ENCODE measurements at regions not wholly inside any gene's neighbourhood (a gene's known extent, or its start where the extent isn't known, plus 50 kb on each side); places are given as distances from the start of the nearest gene placed in this dataset.
"Not testable (repeated sequence)": the region's sequence is repeated elsewhere in the genome, so short reads cannot be mapped to it uniquely, and the experiment has no call there.

DNA sequence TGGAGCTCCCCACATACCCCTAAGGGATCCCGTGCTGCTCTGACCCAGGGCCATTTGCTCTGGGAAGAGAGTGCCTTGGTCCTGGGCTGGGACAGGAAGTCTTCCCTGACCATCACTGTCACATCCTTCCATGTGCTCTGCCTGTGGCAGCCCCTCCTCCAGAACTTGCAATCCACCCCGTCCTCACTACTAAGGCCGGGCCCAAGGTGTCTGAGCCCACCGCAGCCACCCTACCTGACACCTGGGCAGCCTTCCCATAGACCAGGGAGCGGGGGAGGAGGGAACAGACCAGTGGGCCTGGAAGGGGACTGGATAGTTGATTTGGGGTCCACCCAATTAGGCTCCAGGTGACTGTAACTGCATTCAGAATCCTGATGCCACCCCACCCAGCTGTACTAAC, 117.5 kb upstream of the CRHR1 start:
- Histone ChIP-seq H3K4me3 (ENCODE audit: low read depth, low read length) (no peak overlapping the region), H3K27ac (peak overlapping the region; percentile 56; the same call in 1 of the 2 replicates), H3K36me3 (no peaks in the 10 kb centered on the region), H3K9me3 (ENCODE audit: severe bottlenecking) (peaks cover 3% of the 10 kb centered on the region), H3K27me3 (ENCODE audit: insufficient read depth, low read depth, severe bottlenecking) (no peaks in the 10 kb centered on the region)
- TF ChIP-seq, protein P1, sequence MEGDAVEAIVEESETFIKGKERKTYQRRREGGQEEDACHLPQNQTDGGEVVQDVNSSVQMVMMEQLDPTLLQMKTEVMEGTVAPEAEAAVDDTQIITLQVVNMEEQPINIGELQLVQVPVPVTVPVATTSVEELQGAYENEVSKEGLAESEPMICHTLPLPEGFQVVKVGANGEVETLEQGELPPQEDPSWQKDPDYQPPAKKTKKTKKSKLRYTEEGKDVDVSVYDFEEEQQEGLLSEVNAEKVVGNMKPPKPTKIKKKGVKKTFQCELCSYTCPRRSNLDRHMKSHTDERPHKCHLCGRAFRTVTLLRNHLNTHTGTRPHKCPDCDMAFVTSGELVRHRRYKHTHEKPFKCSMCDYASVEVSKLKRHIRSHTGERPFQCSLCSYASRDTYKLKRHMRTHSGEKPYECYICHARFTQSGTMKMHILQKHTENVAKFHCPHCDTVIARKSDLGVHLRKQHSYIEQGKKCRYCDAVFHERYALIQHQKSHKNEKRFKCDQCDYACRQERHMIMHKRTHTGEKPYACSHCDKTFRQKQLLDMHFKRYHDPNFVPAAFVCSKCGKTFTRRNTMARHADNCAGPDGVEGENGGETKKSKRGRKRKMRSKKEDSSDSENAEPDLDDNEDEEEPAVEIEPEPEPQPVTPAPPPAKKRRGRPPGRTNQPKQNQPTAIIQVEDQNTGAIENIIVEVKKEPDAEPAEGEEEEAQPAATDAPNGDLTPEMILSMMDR (IDR thresholded peaks at IDR 0.05; ENCODE audit: low read depth, low read length) = no peak
- no peak for DNase-seq

DNA sequence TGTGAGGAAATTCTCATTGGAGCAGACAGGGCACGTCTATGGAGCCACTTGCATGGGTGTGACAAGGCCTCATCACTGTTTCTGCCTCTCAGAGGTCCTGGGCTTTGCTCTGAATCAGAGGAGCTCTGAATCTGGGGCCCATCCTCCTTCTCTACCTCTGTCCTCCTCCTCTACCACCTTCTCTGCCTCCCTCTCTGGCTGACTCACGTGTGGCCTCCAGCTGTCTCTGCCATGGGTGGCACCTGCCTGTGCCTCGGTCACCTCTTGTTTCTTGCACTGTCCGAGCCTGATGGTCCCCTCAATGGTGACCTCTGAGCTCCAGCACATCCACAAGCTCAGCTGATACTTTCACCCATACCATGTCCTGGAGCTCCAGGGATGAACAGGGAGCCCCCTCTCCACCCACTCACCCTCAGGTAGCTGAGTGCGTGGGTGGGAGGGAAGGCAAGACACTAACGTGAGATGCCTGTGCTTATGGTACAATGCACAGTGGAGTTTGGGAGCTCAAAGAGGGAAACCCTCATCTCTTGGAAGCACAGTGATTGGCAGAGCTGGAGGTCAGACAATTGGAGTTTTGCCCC, 116.4 kb upstream of the CRHR1 start:
- TF ChIP-seq, protein P1 (IDR thresholded peaks at IDR 0.05; ENCODE audit: low read depth, low read length) = no peak
- H3K4me3 ChIP-seq (ENCODE audit: low read depth, low read length) = no peak overlapping the region
- no peak overlapping the region for H3K27ac ChIP-seq
- no peak for DNase-seq
- no peaks in the 10 kb centered on the region for H3K9me3 ChIP-seq (ENCODE audit: severe bottlenecking)
- no peaks in the 10 kb centered on the region for H3K36me3 ChIP-seq
- H3K27me3 ChIP-seq (ENCODE audit: insufficient read depth, low read depth, severe bottlenecking) = no peaks in the 10 kb centered on the region

DNA sequence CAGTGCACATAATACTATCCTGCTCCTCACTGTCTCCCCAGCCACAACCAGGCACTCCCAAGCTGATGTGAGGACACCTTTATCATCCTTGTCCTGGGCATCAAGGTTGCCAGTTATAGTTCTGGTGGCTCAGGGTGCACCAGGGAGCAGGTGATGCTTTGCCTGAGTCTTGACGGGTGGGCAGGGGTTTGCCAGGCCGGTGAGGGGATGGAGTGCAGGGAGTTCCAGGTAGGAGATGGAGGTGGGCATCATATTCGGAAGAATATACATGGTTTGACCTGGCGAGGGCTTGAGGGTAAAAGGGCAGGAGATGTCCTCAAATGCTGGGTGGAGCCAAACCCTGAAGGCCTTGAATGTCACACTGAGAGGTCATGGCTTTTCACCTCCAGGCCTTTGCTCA, 115.8 kb upstream of the CRHR1 start:
- Histone ChIP-seq H3K36me3 (no peaks in the 10 kb centered on the region), H3K9me3 (ENCODE audit: severe bottlenecking) (no peaks in the 10 kb centered on the region), H3K27me3 (ENCODE audit: insufficient read depth, low read depth, severe bottlenecking) (no peaks in the 10 kb centered on the region), H3K4me3 (ENCODE audit: low read depth, low read length) (no peak overlapping the region), H3K27ac (no peak overlapping the region)
- TF ChIP-seq, protein P1 (IDR thresholded peaks at IDR 0.05; ENCODE audit: low read depth, low read length) = no peak
- no peak for DNase-seq

DNA sequence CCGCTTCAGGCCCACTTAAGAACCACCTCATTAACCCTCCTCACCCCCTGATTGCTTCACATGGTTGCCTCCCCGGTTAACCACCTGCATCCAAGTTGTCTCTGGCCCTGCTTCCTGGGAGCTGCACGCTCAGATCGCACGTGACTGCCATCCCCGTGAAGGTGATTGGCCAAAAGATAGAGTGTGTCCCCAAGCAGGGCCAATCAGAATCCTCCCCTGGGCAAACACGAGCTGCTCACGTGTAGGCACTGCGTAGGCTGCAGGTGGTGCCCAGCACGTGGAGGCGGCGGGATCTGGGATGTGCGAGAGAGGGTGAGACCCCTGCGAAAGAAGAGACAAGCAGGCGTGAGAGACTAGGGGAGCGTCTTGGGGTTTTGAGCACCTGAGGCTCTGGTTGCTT, 111.8 kb upstream of the CRHR1 start:
- Histone ChIP-seq H3K4me3 (ENCODE audit: low read depth, low read length) (no peak overlapping the region), H3K27me3 (ENCODE audit: insufficient read depth, low read depth, severe bottlenecking) (no peaks in the 10 kb centered on the region), H3K36me3 (no peaks in the 10 kb centered on the region), H3K27ac (no peak overlapping the region), H3K9me3 (ENCODE audit: severe bottlenecking) (no peaks in the 10 kb centered on the region)
- no peak for DNase-seq
- TF ChIP-seq, protein P1 (IDR thresholded peaks at IDR 0.05; ENCODE audit: low read depth, low read length) = no peak

DNA sequence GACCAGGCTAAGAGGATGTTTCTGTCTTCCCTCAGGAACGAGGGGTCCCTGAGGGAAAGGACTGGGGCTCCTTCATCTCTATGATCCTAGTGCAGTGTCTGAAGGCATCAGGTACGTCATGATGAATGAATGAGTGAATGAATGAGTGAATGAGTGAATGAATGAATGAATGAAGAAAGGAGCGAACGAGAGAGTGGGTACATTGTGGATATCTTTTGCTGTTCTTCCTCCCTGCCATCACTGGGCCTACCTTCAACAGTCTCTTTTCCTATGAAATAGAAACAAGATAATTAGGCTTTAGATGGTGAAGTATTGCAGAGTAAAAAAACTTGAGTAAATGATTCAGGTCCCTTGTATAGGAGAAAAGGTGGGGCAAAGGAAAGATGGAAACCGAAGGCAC, 111.3 kb upstream of the CRHR1 start:
- Histone ChIP-seq H3K9me3 (ENCODE audit: severe bottlenecking) (no peaks in the 10 kb centered on the region), H3K36me3 (no peaks in the 10 kb centered on the region), H3K4me3 (ENCODE audit: low read depth, low read length) (no peak overlapping the region), H3K27me3 (ENCODE audit: insufficient read depth, low read depth, severe bottlenecking) (no peaks in the 10 kb centered on the region), H3K27ac (no peak overlapping the region)
- TF ChIP-seq, protein P1 (IDR thresholded peaks at IDR 0.05; ENCODE audit: low read depth, low read length) = no peak
- DNase-seq = no peak

DNA sequence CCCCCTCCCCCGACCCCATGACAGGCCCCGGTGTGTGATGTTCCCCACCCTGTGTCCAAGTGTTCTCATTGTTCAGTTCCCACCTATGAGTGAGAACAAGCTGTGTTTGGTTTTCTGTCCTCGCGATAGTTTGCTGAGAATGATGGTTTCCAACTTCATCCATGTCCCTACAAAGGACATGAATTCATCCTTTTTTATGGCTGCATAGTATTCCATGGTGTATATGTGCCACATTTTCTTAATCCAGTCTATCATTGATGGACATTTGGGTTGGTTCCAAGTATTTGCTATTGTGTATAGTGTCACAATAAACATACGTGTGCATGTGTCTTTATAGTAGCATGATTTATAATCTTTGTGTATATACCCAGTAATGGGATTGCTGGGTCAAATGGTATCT, 110.4 kb upstream of the CRHR1 start:
- DNase-seq; H3K9me3 ChIP-seq (ENCODE audit: severe bottlenecking); H3K27me3 ChIP-seq (ENCODE audit: insufficient read depth, low read depth, severe bottlenecking); H3K4me3 ChIP-seq (ENCODE audit: low read depth, low read length); H3K27ac ChIP-seq; H3K36me3 ChIP-seq: not testable (repeated sequence)

Measured in WERI-Rb-1 (cell line).